Frontal cortex (tissue), 3 donors: ENCODE measurements at regions not wholly inside any gene's neighbourhood (a gene's known extent, or its start where the extent isn't known, plus 50 kb on each side); places are given as distances from the start of the nearest gene placed in this dataset.
A peak's percentile ranks its signal among the peaks of the same experiment; 100 is the strongest.
"Not testable (repeated sequence)": the region's sequence is repeated elsewhere in the genome, so short reads cannot be mapped to it uniquely, and the experiment has no call there.

Experiments
- DNase-seq, 2 donors: peaks; one replicate each; pipeline ENCODE4 v3.0.0; 2012; ENCODE audit warnings: low spot score in 2 of 2
- FAIRE-seq: peaks from 2 replicates; lab custom pipeline; 2012; peaks lifted over from hg19 to GRCh38; lab: Jason Lieb, UNC
- donor health status: control.
- donor health status: control.
- donor health status: control.

- no peak for DNase-seq
- no peak for FAIRE-seq
Measured at GRCh38 chr3:90128391-90128790, 1021.0 kb downstream of the EPHA3 start.

- no peak for FAIRE-seq
- DNase-seq: no peak
Measured at GRCh38 chr3:90129730-90130129, 1022.3 kb downstream of the EPHA3 start.

- DNase-seq (no peak), FAIRE-seq (no peak)
Measured at GRCh38 chr3:90132197-90132596, 1024.8 kb downstream of the EPHA3 start.

GRCh38 chr3:90134090-90134489, 1026.7 kb downstream of the EPHA3 start:
- no peak for FAIRE-seq
- DNase-seq: no peak

GRCh38 chr3:90136456-90137191, 1029.2 kb downstream of the EPHA3 start:
- DNase-seq: no peak
- FAIRE-seq: no peak

- DNase-seq (no peak), FAIRE-seq (no peak)
Measured at GRCh38 chr3:90145094-90145860, 1037.9 kb downstream of the EPHA3 start.

- no peak for FAIRE-seq
Measured at GRCh38 chr3:90180096-90180495, 1072.7 kb downstream of the EPHA3 start.

GRCh38 chr3:90180543-90180942, 1073.1 kb downstream of the EPHA3 start:
- DNase-seq: no peak
- FAIRE-seq: no peak

More at GRCh38 chr3:90180096-90180495, 1072.7 kb downstream of the EPHA3 start:
- no peak for DNase-seq

- FAIRE-seq: peak; percentile 92
- DNase-seq: peak in 1 of 2 donors; percentile 8
Measured at GRCh38 chr3:90182291-90182976, 1075.0 kb downstream of the EPHA3 start.

- FAIRE-seq (no peak), DNase-seq (no peak)
Measured at GRCh38 chr3:90184861-90185260, 1077.4 kb downstream of the EPHA3 start.

GRCh38 chr3:90197383-90197782, 1090.0 kb downstream of the EPHA3 start:
- DNase-seq, FAIRE-seq: not testable (repeated sequence)

GRCh38 chr3:90202931-90203330, 1095.5 kb downstream of the EPHA3 start:
- not testable (repeated sequence) for DNase-seq, FAIRE-seq

GRCh38 chr3:90206482-90206881, 1099.1 kb downstream of the EPHA3 start:
- not testable (repeated sequence) for FAIRE-seq, DNase-seq

GRCh38 chr3:90207353-90208097, 1100.1 kb downstream of the EPHA3 start:
- not testable (repeated sequence) for DNase-seq
- FAIRE-seq: peak; percentile 44

GRCh38 chr3:90221900-90222299, 1114.5 kb downstream of the EPHA3 start:
- FAIRE-seq (peak; percentile 85), DNase-seq (no peak)

GRCh38 chr3:90241481-90241880, 1134.1 kb downstream of the EPHA3 start:
- DNase-seq (no peak), FAIRE-seq (no peak)

- FAIRE-seq (no peak), DNase-seq (no peak)
Measured at GRCh38 chr3:90253131-90253530, 1145.7 kb downstream of the EPHA3 start.

GRCh38 chr3:90261481-90262433, 1154.3 kb downstream of the EPHA3 start:
- FAIRE-seq: no peak
- DNase-seq: no peak
